ENCODE measurements at regions not wholly inside any gene's neighbourhood (a gene's known extent, or its start where the extent isn't known, plus 50 kb on each side); places are given as distances from the start of the nearest gene placed in this dataset.
"Not testable (repeated sequence)": the region's sequence is repeated elsewhere in the genome, so short reads cannot be mapped to it uniquely, and the experiment has no call there.

DNA sequence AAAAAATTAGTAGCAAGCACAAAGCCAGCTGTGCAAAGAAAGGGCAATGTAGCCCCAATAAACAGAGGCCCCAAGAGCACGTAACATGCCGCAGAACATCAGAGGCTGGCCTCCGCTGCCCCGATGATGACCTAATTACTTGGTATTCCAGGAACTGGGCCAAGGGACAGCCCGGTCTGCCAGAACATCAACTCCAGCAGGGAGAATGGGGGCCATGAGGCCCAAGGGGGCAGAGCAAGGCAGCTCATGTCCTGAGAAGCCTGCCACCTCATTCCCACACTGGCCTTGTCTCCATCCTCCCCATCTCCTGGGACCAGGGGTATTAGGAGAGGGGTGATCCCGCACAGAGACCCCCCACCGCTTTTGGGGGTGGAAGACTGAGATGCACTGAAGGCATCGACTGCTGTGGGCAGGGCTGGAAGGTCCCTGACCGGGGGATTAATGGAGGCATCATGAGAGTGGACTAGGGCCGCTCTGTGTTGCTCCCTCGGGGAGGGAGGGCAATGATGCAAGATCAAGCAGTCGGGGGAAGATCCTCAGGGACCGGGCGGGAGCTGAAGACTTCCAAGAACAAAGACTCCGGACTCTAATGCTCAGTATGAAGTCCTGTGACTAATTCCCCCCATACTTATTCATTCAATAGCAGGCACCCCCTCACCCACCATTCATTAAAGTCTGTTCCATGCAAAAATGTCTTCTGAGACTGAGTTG, 192.3 kb downstream of the BCL2L11 start:
- H3K4me3 ChIP-seq (ENCODE audit: low read length); H3K9me3 ChIP-seq (ENCODE audit: control insufficient read depth in 1 of 2, insufficient read depth in 1 of 2, low read length in 2 of 2); H3K36me3 Mint-ChIP-seq (ENCODE audit: low read depth); H3K4me1 ChIP-seq (ENCODE audit: insufficient read depth, low read length); DNase-seq; H3K27me3 ChIP-seq (ENCODE audit: control insufficient read depth in 1 of 2, insufficient read depth in 2 of 2, low read length in 2 of 2); CTCF ChIA-PET; H3K36me3 ChIP-seq (ENCODE audit: insufficient read depth, low read length); H3K9me3 Mint-ChIP-seq; POLR2A ChIA-PET; H3K27ac Mint-ChIP-seq; intact Hi-C loops (cut with DNase I, micrococcal nuclease); H3K27me3 Mint-ChIP-seq; H3K4me3 Mint-ChIP-seq; H3K4me1 Mint-ChIP-seq (ENCODE audit: low read depth); ATAC-seq (ENCODE audit: poor library complexity); H3K27ac ChIP-seq (ENCODE audit: low read depth in 1 of 2, low read length in 2 of 2): not testable (repeated sequence)

GRCh38 chr2:111313711-111314110, 193.0 kb downstream of the BCL2L11 start:
- intact Hi-C loops (cut with DNase I, micrococcal nuclease); H3K27ac Mint-ChIP-seq; H3K4me1 Mint-ChIP-seq (ENCODE audit: low read depth); ATAC-seq (ENCODE audit: poor library complexity); H3K36me3 Mint-ChIP-seq (ENCODE audit: low read depth); H3K27ac ChIP-seq (ENCODE audit: low read depth in 1 of 2, low read length in 2 of 2); DNase-seq; H3K9me3 Mint-ChIP-seq; CTCF ChIA-PET; H3K36me3 ChIP-seq (ENCODE audit: insufficient read depth, low read length); H3K27me3 Mint-ChIP-seq; POLR2A ChIA-PET; H3K27me3 ChIP-seq (ENCODE audit: control insufficient read depth in 1 of 2, insufficient read depth in 2 of 2, low read length in 2 of 2); H3K9me3 ChIP-seq (ENCODE audit: control insufficient read depth in 1 of 2, insufficient read depth in 1 of 2, low read length in 2 of 2); H3K4me3 ChIP-seq (ENCODE audit: low read length); H3K4me1 ChIP-seq (ENCODE audit: insufficient read depth, low read length); H3K4me3 Mint-ChIP-seq: not testable (repeated sequence)

DNA sequence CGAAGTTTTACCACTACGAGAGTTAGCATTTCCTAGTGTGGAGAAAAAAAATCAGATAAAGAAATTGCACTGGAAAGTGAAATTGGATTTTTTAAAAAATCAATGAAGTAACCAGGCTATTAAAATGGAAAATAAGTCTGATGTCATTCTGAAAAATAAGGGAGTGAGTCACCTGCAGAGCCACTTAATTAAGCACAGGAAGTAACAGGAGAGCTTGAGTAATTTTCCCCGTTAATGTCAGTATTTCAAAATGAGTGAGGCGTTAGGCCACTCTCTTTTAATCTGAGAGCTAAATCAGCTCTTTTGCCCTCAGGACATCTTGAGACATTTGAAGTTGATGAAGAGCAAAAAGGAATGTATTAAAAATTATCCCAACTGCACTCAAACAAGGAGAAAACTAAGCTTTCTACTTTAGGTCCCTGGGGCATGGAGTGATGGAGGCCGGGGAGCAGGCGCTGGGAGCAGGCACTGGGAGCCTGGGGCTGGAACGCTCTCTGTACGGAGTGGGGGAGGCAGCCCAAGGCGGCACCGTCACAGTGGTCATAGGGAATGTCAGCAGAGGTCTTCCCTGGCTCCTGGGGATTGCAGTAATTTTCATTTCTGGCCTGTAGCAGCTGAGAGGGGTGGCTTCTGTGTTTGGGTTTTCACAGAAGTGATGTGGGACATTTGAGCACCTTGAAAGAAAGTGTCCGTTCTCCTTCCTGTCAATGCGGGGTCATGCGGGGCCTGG, 194.6 kb downstream of the BCL2L11 start:
- H3K9me3 ChIP-seq (ENCODE audit: control insufficient read depth in 1 of 2, insufficient read depth in 1 of 2, low read length in 2 of 2); DNase-seq; H3K36me3 Mint-ChIP-seq (ENCODE audit: low read depth); H3K36me3 ChIP-seq (ENCODE audit: insufficient read depth, low read length); POLR2A ChIA-PET; H3K9me3 Mint-ChIP-seq; H3K4me3 Mint-ChIP-seq; H3K4me1 Mint-ChIP-seq (ENCODE audit: low read depth); CTCF ChIA-PET; H3K4me1 ChIP-seq (ENCODE audit: insufficient read depth, low read length); H3K27ac Mint-ChIP-seq; ATAC-seq (ENCODE audit: poor library complexity); intact Hi-C loops (cut with DNase I, micrococcal nuclease); H3K27me3 Mint-ChIP-seq; H3K27ac ChIP-seq (ENCODE audit: low read depth in 1 of 2, low read length in 2 of 2); H3K27me3 ChIP-seq (ENCODE audit: control insufficient read depth in 1 of 2, insufficient read depth in 2 of 2, low read length in 2 of 2); H3K4me3 ChIP-seq (ENCODE audit: low read length): not testable (repeated sequence)

- H3K4me3 ChIP-seq (ENCODE audit: low read length); H3K27ac ChIP-seq (ENCODE audit: low read depth in 1 of 2, low read length in 2 of 2); POLR2A ChIA-PET; H3K36me3 Mint-ChIP-seq (ENCODE audit: low read depth); CTCF ChIA-PET; H3K4me1 Mint-ChIP-seq (ENCODE audit: low read depth); H3K4me1 ChIP-seq (ENCODE audit: insufficient read depth, low read length); H3K27me3 ChIP-seq (ENCODE audit: control insufficient read depth in 1 of 2, insufficient read depth in 2 of 2, low read length in 2 of 2); intact Hi-C loops (cut with DNase I, micrococcal nuclease); H3K27ac Mint-ChIP-seq; H3K4me3 Mint-ChIP-seq; H3K9me3 Mint-ChIP-seq; DNase-seq; H3K9me3 ChIP-seq (ENCODE audit: control insufficient read depth in 1 of 2, insufficient read depth in 1 of 2, low read length in 2 of 2); H3K36me3 ChIP-seq (ENCODE audit: insufficient read depth, low read length); H3K27me3 Mint-ChIP-seq; ATAC-seq (ENCODE audit: poor library complexity): not testable (repeated sequence)
Observed at GRCh38 chr2:111316221-111316741, 195.6 kb downstream of the BCL2L11 start.

DNA sequence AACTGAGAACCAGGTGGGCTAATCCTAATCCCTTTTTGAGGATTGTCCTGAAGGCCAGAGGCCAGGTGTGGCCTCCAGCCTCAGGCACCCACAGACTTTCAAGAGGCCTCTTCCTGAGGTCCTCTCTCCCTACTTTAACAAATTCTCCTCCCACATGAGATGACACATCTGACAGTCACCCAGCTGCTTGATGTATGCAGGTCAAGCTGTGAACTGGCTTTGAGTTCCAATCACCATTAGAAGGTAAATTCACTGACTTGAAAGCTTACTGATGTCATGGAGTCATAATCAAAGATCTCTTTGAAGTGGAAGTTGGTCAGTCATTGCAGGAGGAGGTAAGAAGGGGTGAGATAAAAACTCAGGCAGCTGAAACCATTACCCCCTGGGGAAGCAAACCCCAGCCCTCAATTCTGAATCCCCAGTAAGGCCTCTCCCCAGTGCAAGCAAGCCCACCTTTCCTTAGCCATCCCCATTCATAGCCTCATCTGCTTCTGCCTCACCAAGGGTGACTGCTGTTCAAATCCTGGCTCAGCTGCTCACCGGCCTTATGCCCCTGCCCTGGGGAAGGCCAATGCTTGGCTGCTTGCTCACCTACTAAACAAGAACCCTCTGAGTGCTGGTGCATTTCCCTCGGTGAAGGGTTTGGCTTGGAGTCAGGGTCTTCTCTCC, 196.3 kb downstream of the BCL2L11 start:
- DNase-seq; H3K9me3 ChIP-seq (ENCODE audit: control insufficient read depth in 1 of 2, insufficient read depth in 1 of 2, low read length in 2 of 2); H3K27me3 Mint-ChIP-seq; H3K27ac Mint-ChIP-seq; H3K4me3 ChIP-seq (ENCODE audit: low read length); H3K9me3 Mint-ChIP-seq; H3K36me3 ChIP-seq (ENCODE audit: insufficient read depth, low read length); H3K27ac ChIP-seq (ENCODE audit: low read depth in 1 of 2, low read length in 2 of 2); H3K4me1 Mint-ChIP-seq (ENCODE audit: low read depth); H3K27me3 ChIP-seq (ENCODE audit: control insufficient read depth in 1 of 2, insufficient read depth in 2 of 2, low read length in 2 of 2); H3K4me1 ChIP-seq (ENCODE audit: insufficient read depth, low read length); intact Hi-C loops (cut with DNase I, micrococcal nuclease); POLR2A ChIA-PET; ATAC-seq (ENCODE audit: poor library complexity); H3K36me3 Mint-ChIP-seq (ENCODE audit: low read depth); CTCF ChIA-PET; H3K4me3 Mint-ChIP-seq: not testable (repeated sequence)

GRCh38 chr2:111319552-111319951, 198.8 kb downstream of the BCL2L11 start:
- CTCF ChIA-PET; H3K9me3 ChIP-seq (ENCODE audit: control insufficient read depth in 1 of 2, insufficient read depth in 1 of 2, low read length in 2 of 2); H3K4me1 Mint-ChIP-seq (ENCODE audit: low read depth); H3K27me3 ChIP-seq (ENCODE audit: control insufficient read depth in 1 of 2, insufficient read depth in 2 of 2, low read length in 2 of 2); DNase-seq; H3K4me3 ChIP-seq (ENCODE audit: low read length); H3K27ac Mint-ChIP-seq; H3K36me3 Mint-ChIP-seq (ENCODE audit: low read depth); ATAC-seq (ENCODE audit: poor library complexity); H3K4me1 ChIP-seq (ENCODE audit: insufficient read depth, low read length); intact Hi-C loops (cut with DNase I, micrococcal nuclease); H3K27ac ChIP-seq (ENCODE audit: low read depth in 1 of 2, low read length in 2 of 2); H3K9me3 Mint-ChIP-seq; POLR2A ChIA-PET; H3K4me3 Mint-ChIP-seq; H3K27me3 Mint-ChIP-seq; H3K36me3 ChIP-seq (ENCODE audit: insufficient read depth, low read length): not testable (repeated sequence)

DNA sequence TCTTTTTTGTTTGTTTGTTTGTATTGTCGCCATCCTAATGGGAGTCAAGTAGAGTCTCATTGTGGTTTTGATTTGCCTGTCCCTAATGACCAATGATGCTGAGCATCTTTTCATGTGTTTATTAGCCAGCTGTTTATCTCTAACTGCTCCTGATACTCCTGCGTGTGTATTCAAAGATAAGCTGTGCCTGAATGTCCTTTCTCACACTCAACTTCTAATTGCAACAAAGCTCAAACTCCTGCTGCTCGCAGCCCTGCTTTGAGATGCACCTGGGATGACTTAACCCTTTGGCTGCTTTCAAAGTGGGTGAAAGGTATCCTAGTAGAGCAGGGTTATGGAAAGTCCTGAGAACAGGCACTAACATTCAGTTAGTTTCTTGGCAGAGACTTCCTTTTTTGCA, 199.6 kb downstream of the BCL2L11 start:
- H3K27ac Mint-ChIP-seq; H3K4me1 ChIP-seq (ENCODE audit: insufficient read depth, low read length); H3K9me3 Mint-ChIP-seq; H3K27ac ChIP-seq (ENCODE audit: low read depth in 1 of 2, low read length in 2 of 2); ATAC-seq (ENCODE audit: poor library complexity); H3K9me3 ChIP-seq (ENCODE audit: control insufficient read depth in 1 of 2, insufficient read depth in 1 of 2, low read length in 2 of 2); H3K36me3 Mint-ChIP-seq (ENCODE audit: low read depth); CTCF ChIA-PET; H3K4me1 Mint-ChIP-seq (ENCODE audit: low read depth); H3K4me3 Mint-ChIP-seq; H3K4me3 ChIP-seq (ENCODE audit: low read length); POLR2A ChIA-PET; DNase-seq; H3K27me3 Mint-ChIP-seq; H3K36me3 ChIP-seq (ENCODE audit: insufficient read depth, low read length); intact Hi-C loops (cut with DNase I, micrococcal nuclease); H3K27me3 ChIP-seq (ENCODE audit: control insufficient read depth in 1 of 2, insufficient read depth in 2 of 2, low read length in 2 of 2): not testable (repeated sequence)
